AG09319 (cell line): ENCODE measurements at regions not wholly inside any gene's neighbourhood (a gene's known extent, or its start where the extent isn't known, plus 50 kb on each side); places are given as distances from the start of the nearest gene placed in this dataset.

Source experiments
- DNase-seq: peaks from one replicate; pipeline ENCODE4 v3.0.0-alpha.2; 2010; ENCODE audit warnings: low read depth; ENCODE audit errors: extremely low read depth
- CTCF ChIP-seq: IDR thresholded peaks from 2 replicates; pipeline ENCODE4 v1.5.1; 2011; ENCODE audit warnings: low read depth, mild to moderate bottlenecking, inconsistent platforms, low read length, moderate library complexity

GRCh38 chr3:103365467-103365866 lies 930.7 kb downstream of the ZPLD1 start:
- DNase-seq = no peak
- no peak for TF ChIP-seq CTCF

- no peak for DNase-seq
- no peak for TF ChIP-seq CTCF
Observed at GRCh38 chr3:103367481-103367880, 932.7 kb downstream of the ZPLD1 start.

GRCh38 chr3:103371411-103371810 lies 936.6 kb downstream of the ZPLD1 start:
- no peak for DNase-seq

GRCh38 chr3:103372031-103372430 lies 937.2 kb downstream of the ZPLD1 start:
- DNase-seq = no peak
- no peak for TF ChIP-seq CTCF

More at GRCh38 chr3:103371411-103371810, 936.6 kb downstream of the ZPLD1 start:
- no peak for TF ChIP-seq CTCF

GRCh38 chr3:103380391-103380790 lies 945.6 kb downstream of the ZPLD1 start:
- no peak for DNase-seq
- no peak for TF ChIP-seq CTCF

- no peak for DNase-seq
- no peak for TF ChIP-seq CTCF
Observed at GRCh38 chr3:103381296-103382079, 946.7 kb downstream of the ZPLD1 start.

- no peak for DNase-seq
- no peak for TF ChIP-seq CTCF
Observed at GRCh38 chr3:103385961-103386656, 951.3 kb downstream of the ZPLD1 start.
